Retinal pigment epithelial cell (primary cell): ENCODE measurements at regions not wholly inside any gene's neighbourhood (a gene's known extent, or its start where the extent isn't known, plus 50 kb on each side); places are given as distances from the start of the nearest gene placed in this dataset.

Source experiments
- DNase-seq: peaks from one replicate; pipeline ENCODE4 v3.0.0-alpha.2; 2010; ENCODE audit warnings: low read depth
- H3K4me3 ChIP-seq: 2 replicates; pipeline ENCODE4 v1.5.1; 2011; ENCODE audit warnings: mild to moderate bottlenecking, low read length, control low read depth, moderate library complexity
- TF ChIP-seq, protein P1 (sequence below): conservative IDR thresholded peaks from 2 replicates; pipeline ENCODE4 v1.5.1; 2011; ENCODE audit warnings: low read depth, low read length, control low read depth, inconsistent platforms

DNA sequence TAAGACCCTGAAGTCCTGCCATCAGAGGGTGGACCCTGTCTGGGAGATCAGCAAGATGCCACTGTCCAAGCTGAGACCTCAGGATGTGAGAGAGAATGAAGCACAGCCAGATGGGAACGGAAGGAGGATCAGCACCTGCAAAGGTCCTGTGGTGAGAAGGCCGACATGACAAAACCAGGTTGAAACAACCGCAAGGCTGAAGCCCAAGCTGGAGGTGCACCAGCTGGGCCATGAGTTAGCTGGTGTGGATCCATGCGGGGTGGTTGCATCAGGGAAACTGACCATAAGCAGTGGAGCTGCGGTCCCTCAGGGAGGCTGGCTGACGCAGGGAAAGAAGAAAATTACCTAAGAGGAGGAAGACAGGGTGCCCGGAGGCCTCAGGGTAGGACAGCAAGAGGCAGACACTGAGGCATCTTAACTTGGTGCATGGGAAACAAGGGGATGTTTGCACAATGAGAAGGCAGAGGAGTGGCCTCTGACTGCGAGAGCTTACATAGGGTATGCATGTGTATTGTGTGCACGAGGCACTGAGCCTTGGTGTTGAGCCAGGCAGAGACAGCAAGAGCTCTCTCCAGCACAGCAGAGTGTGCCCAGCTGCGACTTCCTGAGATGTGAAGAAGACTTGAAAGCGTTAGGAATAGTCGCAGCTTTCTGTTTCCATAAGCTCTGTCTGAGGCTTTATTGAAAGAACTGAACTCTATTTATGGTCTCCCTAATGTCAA lies 497.7 kb downstream of the OCA2 start:
- no peak overlapping the region for H3K4me3 ChIP-seq
- no peak for DNase-seq
- TF ChIP-seq, protein P1, sequence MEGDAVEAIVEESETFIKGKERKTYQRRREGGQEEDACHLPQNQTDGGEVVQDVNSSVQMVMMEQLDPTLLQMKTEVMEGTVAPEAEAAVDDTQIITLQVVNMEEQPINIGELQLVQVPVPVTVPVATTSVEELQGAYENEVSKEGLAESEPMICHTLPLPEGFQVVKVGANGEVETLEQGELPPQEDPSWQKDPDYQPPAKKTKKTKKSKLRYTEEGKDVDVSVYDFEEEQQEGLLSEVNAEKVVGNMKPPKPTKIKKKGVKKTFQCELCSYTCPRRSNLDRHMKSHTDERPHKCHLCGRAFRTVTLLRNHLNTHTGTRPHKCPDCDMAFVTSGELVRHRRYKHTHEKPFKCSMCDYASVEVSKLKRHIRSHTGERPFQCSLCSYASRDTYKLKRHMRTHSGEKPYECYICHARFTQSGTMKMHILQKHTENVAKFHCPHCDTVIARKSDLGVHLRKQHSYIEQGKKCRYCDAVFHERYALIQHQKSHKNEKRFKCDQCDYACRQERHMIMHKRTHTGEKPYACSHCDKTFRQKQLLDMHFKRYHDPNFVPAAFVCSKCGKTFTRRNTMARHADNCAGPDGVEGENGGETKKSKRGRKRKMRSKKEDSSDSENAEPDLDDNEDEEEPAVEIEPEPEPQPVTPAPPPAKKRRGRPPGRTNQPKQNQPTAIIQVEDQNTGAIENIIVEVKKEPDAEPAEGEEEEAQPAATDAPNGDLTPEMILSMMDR = no peak

DNA sequence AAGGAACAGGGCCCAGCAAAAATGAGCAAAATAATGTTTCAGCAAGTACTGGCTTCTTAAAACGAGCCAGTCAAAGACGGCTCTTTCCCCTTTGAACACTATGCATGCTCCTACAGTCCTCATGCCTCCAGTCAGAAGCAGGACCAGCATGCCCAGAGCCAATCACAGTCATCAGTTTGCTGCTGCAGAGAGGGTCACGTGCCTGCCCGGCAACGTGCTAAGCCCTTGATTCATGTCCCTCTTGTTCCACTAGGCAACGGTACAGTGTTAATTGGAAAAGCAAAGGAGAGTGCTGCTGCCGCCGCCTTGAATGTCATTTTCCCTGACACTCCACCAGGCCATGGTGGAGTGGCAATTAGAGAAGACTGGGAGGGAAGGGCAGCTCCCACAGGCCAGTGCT lies 500.1 kb downstream of the OCA2 start:
- no peak for DNase-seq
- H3K4me3 ChIP-seq = no peak overlapping the region
- TF ChIP-seq, protein P1 = no peak

DNA sequence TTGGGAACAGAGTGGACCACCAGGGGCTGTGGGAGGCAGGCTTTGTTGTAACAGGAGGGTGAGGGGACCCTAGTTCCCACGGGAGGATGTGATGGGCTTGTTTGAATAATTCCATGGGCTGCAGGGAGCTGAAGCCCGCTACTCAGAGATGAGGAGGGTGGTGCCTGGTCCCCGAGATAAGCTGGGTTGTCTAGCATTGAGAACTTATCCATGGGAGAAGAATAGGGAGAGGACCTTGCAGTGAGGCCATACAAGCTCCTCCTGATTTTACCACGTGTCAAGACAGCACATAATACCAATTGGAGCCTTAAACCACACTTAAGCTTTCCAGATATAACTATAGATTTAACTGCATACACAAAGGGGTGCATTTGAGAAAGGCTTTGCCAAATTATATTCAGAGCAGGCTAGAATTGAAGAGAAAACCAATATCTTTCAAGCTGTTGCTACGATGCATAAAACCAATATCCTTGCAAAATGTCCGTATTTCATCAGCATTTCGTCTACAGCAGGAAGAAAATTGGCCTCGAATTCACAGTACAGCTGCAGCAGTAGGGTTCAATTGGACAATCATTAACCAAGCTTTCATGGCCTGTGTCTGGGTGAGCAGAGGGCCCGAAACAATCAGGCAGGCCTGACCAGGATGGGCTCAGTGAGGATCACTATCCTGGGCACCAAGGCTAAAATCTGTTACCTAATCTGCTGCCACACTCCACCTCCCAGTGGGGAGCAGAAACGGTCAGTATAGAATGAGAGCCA lies 500.7 kb downstream of the OCA2 start:
- TF ChIP-seq, protein P1 = no peak
- H3K4me3 ChIP-seq = no peak overlapping the region
- DNase-seq = no peak

DNA sequence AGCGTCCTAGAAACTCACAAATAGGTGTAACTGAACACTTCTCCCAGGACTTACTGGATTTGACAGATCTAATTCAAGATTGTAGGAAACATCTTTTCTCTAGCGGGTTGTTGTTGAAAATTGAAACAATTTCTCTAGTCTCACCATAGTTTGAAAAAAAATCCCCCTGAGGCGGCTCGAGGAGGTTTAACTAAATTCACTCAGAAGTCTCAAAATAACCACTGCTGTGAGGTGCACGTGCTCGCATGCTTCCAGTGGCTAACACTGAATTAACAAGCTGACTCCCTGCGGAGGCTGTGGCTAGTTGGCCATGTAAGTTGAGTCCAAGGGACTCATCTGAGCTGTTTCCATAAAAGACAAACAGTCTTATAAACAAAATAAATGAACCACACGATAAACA lies 503.9 kb downstream of the OCA2 start:
- DNase-seq = no peak
- H3K4me3 ChIP-seq = no peak overlapping the region
- TF ChIP-seq, protein P1 = no peak

DNA sequence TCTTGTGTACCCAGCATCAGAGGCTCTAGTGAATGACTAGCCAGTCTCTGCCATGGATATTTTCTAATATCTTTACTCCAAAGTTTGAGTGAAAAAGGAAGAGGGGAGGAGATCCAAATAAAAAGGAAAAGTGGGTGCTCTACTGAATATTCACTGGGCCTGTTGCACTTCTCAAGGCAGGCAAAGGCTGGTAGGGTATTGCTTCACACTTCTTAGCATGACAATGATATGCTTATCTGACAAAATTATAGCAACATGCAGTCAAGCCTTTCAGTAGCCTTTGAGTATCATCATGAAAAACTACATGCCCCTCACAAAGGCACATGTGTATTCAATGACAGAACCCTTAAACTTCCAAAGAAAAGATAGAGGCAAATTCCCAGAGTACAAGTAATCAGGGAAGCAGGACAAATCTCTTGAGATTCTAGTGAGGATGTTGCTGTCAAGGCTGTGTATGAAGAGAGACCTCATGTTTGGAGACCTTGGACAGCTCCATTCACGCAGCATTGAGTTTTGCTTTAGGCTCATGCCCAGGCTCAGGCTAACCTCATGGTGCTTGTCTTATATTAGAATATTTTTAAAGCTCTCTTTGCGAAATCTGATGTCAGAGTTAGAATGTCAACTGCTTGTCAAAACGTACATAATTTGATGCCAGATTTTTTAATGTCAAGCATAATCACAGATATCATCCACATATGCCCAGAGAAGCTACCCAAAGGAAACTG lies 506.9 kb downstream of the OCA2 start:
- DNase-seq = no peak
- no peak overlapping the region for H3K4me3 ChIP-seq
- TF ChIP-seq, protein P1 = no peak
